ENCODE measurements at regions not wholly inside any gene's neighbourhood (a gene's known extent, or its start where the extent isn't known, plus 50 kb on each side); places are given as distances from the start of the nearest gene placed in this dataset.
"Not testable (repeated sequence)": the region's sequence is repeated elsewhere in the genome, so short reads cannot be mapped to it uniquely, and the experiment has no call there.

- DNase-seq, result no peak
- Histone ChIP-seq H3K27me3 (no peaks in the 10 kb centered on the region), H3K36me3 (no peaks in the 10 kb centered on the region), H3K9me3 (no peaks in the 10 kb centered on the region), H3K4me3 (no peak overlapping the region), H3K9ac (ENCODE audit: low read depth in 2 of 2, low read length in 2 of 2) (no peak overlapping the region), H3K4me1 (no peaks in the 10 kb centered on the region), H3K27ac (no peak overlapping the region)
- TF ChIP-seq, protein P1, sequence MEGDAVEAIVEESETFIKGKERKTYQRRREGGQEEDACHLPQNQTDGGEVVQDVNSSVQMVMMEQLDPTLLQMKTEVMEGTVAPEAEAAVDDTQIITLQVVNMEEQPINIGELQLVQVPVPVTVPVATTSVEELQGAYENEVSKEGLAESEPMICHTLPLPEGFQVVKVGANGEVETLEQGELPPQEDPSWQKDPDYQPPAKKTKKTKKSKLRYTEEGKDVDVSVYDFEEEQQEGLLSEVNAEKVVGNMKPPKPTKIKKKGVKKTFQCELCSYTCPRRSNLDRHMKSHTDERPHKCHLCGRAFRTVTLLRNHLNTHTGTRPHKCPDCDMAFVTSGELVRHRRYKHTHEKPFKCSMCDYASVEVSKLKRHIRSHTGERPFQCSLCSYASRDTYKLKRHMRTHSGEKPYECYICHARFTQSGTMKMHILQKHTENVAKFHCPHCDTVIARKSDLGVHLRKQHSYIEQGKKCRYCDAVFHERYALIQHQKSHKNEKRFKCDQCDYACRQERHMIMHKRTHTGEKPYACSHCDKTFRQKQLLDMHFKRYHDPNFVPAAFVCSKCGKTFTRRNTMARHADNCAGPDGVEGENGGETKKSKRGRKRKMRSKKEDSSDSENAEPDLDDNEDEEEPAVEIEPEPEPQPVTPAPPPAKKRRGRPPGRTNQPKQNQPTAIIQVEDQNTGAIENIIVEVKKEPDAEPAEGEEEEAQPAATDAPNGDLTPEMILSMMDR (IDR thresholded peaks at IDR 0.05), result no peak
- intact Hi-C loops (cut with DNase I), result no loop called here
Observed at GRCh38 chr13:78497702-78498355, 105.5 kb downstream of the POU4F1 start.

DNA sequence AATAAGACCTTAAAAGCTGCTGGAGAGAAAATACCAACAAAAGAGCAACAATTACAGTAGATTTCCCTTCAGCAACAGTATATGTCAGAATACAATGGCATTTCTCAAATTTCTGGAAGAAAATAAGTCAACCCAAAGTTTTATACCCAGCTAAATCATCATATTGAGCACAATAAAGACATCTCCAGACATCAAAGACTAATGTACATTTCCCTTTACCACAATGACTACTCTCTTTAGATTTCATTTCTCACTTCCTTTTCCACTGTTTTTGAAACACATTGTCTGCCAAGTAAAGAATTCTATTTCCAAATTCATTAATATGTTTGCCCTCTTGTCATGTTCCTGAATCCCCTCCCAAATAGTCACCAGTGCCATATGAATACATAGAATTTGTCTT, 111.4 kb downstream of the POU4F1 start:
- Histone ChIP-seq H3K4me1 (no peaks in the 10 kb centered on the region), H3K27ac (no peak overlapping the region), H3K4me3 (no peak overlapping the region), H3K27me3 (no peaks in the 10 kb centered on the region), H3K9me3 (no peaks in the 10 kb centered on the region), H3K36me3 (no peaks in the 10 kb centered on the region), H3K9ac (ENCODE audit: low read depth in 2 of 2, low read length in 2 of 2) (no peak overlapping the region)
- no peak for DNase-seq
- intact Hi-C loops (cut with DNase I), result no loop called here
- TF ChIP-seq, protein P1 (IDR thresholded peaks at IDR 0.05), result no peak

DNA sequence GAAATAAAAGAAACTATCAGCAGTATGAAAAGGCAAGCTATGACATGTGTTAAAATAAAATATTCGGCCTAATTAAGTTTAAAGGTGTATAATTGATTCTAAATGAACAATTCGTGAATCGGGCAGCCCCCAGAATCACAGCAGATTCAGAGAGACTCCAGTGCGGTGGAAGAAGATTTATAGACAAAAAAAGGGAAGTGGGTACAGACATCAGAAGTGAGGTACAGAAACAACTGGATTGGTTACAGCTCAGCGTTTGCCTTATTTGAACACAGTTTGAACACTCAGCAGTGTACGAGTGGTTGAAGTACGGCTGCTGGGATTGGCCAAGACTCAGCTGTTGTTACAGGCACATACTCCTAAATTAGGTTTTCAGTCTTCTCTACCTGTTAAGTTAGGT, 113.1 kb downstream of the POU4F1 start:
- H3K9me3 ChIP-seq; H3K27me3 ChIP-seq; intact Hi-C loops (cut with DNase I); DNase-seq; H3K4me3 ChIP-seq; H3K36me3 ChIP-seq; H3K4me1 ChIP-seq; H3K27ac ChIP-seq; H3K9ac ChIP-seq (ENCODE audit: low read depth in 2 of 2, low read length in 2 of 2): not testable (repeated sequence)

- H3K9me3 ChIP-seq, result no peaks in the 10 kb centered on the region
- TF ChIP-seq, protein P1 (IDR thresholded peaks at IDR 0.05), result no peak
- H3K27me3 ChIP-seq, result no peaks in the 10 kb centered on the region
- no peak overlapping the region for H3K4me3 ChIP-seq
- no peaks in the 10 kb centered on the region for H3K4me1 ChIP-seq
- no peak overlapping the region for H3K27ac ChIP-seq
- DNase-seq, result no peak
- H3K9ac ChIP-seq (ENCODE audit: low read depth in 2 of 2, low read length in 2 of 2), result no peak overlapping the region
- H3K36me3 ChIP-seq, result no peaks in the 10 kb centered on the region
- intact Hi-C loops (cut with DNase I), result no loop called here
Observed at GRCh38 chr13:78487707-78488106, 115.6 kb downstream of the POU4F1 start.

DNA sequence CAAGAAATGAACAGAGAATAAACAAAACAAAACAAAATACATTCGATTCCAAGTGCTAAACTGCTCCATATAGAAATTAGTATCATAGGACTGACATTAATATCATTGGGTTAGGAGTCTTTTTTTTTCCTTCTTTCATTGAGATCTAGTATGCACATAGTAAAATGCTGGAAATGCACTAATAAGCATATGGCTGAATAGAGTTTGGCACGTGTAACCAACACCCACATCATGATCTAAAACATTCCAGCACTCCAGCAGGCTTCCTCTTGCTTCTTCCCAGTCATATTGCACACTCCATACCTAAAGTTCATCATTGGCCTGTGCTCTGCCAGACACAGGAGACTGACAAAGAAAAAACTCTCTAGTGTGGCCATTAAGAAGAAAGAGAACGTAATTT, 117.5 kb downstream of the POU4F1 start:
- Histone ChIP-seq H3K4me3 (no peak overlapping the region), H3K27me3 (no peaks in the 10 kb centered on the region), H3K9me3 (no peaks in the 10 kb centered on the region), H3K27ac (no peak overlapping the region), H3K36me3 (no peaks in the 10 kb centered on the region), H3K9ac (ENCODE audit: low read depth in 2 of 2, low read length in 2 of 2) (no peak overlapping the region), H3K4me1 (no peaks in the 10 kb centered on the region)
- DNase-seq, result no peak
- intact Hi-C loops (cut with DNase I), result no loop called here
- TF ChIP-seq, protein P1 (IDR thresholded peaks at IDR 0.05), result no peak

DNA sequence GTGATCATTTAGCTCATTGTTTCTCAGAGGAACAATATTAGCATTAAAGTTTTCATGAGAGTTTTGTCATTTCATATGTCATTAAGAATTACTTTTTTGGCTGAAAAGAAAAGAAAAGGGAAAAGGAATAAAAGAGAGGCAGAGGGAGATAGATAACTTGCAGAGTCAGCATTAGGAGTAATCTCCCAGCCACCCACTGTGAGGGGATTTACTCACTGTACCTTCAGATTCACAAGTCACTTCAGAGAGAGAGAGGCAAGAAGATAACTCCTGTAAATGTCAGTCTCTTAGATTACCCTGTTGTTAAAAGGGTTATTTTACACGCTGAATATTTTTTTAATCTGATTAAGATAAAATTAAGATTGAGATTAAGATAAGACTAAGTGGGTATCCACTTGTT, 125.2 kb downstream of the POU4F1 start:
- Histone ChIP-seq H3K36me3 (no peaks in the 10 kb centered on the region), H3K27ac (no peak overlapping the region), H3K9ac (ENCODE audit: low read depth in 2 of 2, low read length in 2 of 2) (no peak overlapping the region), H3K4me1 (no peaks in the 10 kb centered on the region), H3K27me3 (no peaks in the 10 kb centered on the region), H3K4me3 (no peak overlapping the region), H3K9me3 (no peaks in the 10 kb centered on the region)
- DNase-seq, result no peak
- intact Hi-C loops (cut with DNase I), result no loop called here
- TF ChIP-seq, protein P1 (IDR thresholded peaks at IDR 0.05), result no peak

All from colonic mucosa (tissue), 4 donors.